ENCODE measurements at regions not wholly inside any gene's neighbourhood (a gene's known extent, or its start where the extent isn't known, plus 50 kb on each side); places are given as distances from the start of the nearest gene placed in this dataset.
"Not testable (repeated sequence)": the region's sequence is repeated elsewhere in the genome, so short reads cannot be mapped to it uniquely, and the experiment has no call there.

DNA sequence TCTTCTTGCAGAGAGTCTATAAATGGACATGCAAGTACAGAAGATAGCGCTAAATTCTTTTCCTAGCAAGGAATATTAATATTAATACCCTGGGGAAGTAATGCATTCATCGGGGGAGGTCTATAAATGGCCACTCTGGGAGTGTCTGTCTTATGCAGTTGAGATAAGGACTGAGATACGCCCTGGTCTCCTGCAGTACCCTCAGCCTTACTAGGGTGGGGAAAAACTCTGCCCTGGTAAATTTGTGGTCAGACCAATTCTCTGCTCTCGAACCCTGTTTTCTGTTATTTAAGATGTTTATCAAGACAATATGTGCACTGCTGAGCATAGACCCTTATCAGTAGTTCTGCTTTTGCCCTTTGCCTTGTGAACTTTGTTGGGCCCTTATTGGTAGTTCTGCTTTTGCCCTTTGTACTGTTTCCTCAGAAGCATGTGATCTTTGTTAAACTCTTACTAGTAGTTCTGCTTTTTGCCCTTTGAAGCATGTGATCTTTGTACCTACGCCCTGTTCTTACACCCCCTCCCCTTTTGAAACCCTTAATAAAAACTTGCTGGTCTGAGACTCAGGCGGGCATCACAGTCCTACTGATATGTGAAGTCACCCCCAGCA lies 1956.2 kb downstream of the PCDH9 start:
- FAIRE-seq, result not testable (repeated sequence)

DNA sequence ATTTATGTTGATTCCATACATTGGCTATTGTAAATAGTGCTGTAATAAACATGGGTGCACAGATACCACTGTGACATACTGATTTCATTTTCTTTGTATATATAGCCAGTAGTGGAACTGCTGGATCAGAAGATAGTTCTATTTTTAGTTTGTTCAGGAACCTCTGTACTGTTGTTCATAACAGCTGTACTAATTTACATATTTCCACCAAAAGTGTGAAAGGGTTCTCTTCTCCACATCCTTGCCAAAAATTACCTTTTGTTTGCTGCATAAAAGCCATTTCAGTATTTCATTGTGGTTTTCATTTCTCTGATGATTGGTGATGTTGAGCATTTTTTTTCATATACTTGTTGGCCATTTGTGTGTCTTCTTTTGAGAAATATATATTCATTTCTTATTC lies 1962.1 kb downstream of the PCDH9 start:
- FAIRE-seq, result peak; percentile 21

DNA sequence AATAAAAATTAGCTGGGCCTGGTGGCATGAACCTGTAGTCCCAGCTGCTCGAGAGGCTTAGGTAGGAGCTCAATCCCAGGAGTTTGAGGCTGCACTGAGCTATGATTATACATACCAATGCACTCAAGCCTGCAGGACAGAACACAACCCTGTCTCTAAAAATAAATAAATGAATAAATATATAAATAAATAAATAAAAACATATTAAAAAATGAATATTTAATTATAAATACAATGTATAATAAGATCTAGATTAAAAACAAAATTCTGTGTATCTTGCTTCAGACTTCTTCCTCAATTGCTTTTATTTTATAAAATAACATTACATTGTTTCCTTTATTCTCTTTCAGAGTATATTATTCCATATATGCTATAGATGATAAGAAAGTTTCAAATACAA lies 1964.1 kb downstream of the PCDH9 start:
- peak; percentile 58 for FAIRE-seq

DNA sequence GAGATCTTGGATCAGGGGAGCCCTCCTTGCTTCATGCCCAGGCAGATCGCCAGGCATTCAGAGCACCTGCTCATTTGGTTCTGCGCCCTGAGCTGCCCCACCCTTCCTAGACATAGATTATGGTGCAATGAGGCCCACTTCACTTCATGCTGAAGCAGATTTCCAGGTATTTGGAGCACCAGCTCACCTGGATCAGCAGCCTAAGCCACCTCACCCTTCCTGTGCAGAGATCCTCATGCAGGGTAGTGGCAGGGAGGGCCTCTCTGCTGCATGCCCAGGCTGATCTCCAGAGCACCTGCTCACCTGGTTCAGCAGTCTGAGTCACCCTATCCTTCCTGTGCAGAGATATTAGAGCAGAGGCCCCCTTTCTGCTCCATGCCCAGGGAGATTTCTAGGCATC lies 1966.1 kb downstream of the PCDH9 start:
- FAIRE-seq, result no peak

DNA sequence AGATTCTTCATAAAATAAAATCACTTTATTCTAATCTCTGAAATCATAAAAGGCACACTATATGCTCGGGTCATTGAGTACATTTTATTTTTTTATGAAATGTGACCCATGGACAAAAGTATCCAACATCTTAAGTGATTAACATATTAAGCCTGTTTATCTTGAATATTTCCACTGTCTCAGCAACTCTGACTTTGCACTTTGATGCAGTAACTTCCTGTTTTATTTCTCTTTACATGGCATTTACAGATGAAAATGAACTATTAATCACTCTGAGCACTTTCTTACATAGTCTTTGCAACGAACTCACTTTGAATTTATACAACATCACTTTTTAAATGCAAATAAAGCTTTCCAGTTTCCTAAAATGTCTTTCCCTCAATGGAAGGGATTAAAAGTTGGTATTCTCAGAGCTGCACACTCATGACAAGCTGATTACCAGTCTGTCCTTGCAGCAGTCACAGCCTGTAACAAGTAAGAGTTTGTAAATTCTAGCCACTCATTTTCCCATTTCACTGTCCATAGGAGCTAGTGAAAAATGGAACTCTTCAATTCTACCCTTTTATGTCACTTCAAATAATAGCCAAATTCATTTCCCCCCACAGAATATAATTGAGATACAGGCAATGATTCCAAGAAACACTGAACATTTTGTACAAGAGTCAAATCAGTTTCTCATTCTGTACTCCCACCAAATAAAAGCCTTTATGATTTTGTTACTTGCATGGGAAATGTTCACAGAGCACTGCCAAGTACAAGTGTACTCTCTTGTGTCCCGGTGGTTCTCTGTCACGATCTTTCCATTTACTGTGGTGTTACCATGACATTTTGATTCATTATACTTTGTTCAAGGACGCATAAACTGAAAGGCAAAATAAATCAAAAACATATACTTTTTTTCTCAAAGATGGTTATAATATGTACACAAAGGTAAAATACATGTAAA lies 1968.9 kb downstream of the PCDH9 start:
- FAIRE-seq, result no peak

DNA sequence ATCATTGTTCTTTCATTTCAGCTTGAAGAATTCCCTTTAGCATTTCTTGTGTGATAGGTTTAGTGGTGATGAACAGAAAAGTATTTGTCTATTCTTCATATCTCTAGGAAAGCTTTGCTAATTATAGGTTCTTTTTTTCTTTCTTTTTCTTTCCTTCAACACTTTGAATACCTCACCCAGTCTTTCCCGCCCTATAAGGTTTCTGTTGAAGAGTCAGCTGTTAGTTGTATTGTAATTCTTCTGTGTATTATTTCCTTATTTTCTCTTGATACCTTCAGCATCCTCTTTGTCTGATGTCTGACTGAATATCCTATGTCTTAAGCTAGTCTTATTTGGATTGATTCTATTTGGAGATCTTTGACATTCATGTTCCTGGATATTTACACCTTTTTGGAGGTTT lies 1989.4 kb downstream of the PCDH9 start:
- no peak for FAIRE-seq

DNA sequence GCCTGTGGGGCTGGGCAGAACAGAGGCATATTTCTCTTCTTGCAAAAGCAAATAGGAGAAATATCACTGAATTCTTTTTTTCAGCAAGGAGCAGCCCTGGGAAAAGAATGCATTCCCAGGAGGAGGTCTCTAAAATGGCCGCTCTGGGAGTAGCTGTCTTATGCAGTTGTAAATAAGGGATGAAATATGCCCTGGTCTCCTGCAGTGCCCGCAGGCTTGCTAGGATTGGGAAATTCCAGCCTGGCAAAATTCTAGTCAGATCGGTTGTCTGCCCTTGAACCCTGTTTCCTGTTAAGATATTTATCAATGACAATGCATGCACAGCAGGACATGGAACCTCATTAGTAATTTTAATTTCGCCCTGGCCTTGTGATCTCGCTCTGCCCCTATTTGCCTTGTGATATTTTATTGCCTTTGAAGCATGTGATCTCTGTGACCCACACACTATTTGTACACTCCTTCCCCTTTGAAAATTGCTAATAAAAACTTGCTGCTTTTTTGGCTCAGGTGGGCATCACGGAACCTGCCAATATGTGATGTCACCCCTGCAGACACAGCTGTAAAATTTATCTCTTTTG lies 1993.2 kb downstream of the PCDH9 start:
- no peak for FAIRE-seq

DNA sequence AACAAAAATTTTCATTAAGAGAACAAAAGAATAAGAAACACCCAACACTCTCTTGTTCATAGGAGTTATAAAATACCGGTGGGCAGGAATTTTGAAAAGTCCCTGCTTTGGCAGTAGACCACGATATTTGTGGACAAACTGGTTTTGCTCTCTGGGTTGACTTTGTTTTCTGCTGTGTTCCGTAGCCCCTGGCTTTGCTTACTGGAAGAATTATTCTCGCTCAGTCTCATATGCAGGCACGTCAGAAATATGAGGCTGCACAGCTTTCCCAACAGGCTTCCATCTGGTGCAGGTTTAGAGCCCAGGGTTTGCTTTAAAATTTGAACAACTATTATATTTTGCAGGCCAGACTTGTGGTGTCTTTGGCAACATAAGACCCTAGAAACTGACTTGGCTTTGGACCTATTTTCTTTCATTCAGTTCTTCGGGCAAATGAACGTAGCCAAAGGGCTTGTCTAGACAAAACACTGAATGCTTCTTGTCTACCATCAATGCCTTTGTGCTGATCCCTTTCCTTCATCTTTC lies 2012.6 kb downstream of the PCDH9 start:
- FAIRE-seq, result no peak

DNA sequence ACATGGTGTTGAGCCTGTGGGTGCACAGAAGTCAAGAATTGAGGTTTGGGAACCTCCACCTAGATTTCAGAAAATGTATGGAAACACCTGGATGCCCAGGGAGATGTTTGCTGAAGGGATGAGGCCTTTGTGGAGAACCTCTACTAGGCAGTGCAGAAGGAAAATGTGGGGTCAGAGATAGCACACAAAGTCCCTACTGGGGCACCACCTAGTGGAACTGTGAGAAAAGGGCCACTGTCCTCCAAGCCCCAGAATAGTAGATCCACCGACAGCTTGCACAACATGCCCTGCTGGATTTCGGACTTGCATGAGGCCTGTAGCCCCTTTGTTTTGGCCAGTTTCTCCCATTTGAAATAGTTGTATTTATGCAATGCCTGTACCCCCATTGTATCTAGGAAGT lies 2027.3 kb downstream of the PCDH9 start:
- not testable (repeated sequence) for FAIRE-seq

DNA sequence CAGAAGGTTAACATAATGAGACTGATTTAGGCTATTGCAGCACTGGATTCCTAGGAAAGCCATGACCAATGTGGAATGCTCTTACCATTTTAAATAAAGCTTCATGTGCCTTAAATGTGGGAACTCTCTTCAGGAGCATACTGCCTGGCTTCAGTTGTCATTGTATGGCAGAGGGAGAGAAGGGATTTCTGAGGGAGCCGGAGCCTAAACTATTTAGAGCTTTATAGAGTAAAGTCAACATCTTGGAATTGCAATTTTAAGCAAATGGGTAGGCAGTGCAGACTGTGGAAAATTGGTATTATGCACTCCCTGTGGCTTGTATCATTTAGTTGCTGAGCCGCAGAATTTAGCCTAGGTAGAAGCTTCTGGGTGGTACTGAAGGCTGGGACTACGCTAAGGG lies 2041.4 kb downstream of the PCDH9 start:
- FAIRE-seq, result no peak

DNA sequence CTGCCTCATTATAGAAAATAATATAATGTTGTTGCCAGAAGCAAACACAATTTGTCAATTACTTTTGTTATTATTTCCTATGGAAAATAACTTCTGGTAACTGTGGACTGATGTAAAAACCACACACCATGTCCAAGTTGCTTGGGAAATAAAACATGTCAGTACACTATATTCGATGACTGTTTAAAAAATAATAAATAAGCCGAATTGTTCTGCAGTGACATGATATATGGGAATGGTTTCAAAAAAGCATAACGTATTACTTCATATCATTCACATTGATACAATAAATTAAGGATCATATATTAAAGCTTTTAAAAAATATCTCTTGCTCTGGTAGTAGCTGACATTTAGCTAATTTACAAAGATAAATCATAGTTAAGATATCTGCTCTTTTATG lies 2062.1 kb downstream of the PCDH9 start:
- FAIRE-seq, result no peak

DNA sequence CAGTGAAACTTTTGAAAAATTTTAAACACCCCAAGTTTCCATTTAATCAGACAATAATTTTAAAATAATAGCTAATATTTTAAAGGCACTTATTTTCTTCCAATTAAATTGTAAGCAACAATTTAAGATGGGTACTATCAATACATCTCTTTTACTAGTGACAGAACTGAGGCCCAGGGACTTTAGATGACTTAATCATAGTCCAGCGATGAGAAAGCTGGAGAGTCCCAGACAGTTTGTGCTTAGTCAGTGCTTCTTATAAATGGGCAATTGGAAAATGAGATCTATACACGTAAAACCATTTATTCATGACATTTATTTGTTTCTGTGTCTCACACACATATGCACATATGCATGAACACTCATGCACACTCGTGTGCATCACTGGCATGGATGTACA lies 2063.5 kb downstream of the PCDH9 start:
- no peak for FAIRE-seq

DNA sequence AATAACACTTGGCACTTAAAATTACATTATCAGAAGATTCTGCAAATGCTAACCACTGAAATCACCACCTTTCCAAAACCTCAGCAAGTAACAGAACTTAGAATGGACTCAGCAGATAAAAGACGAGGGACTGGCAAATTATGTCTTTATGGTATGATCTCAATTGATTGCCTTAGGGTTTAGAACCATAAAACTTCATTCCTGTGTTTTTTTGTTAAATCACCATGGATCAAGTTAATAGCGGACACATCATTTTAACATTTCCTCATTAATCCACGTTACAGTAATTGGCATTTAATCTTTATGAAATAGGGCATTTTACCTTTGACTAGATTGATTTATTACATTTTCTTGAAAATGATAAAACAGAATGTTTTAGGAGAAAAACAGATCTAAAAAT lies 2070.3 kb downstream of the PCDH9 start:
- FAIRE-seq, result no peak

DNA sequence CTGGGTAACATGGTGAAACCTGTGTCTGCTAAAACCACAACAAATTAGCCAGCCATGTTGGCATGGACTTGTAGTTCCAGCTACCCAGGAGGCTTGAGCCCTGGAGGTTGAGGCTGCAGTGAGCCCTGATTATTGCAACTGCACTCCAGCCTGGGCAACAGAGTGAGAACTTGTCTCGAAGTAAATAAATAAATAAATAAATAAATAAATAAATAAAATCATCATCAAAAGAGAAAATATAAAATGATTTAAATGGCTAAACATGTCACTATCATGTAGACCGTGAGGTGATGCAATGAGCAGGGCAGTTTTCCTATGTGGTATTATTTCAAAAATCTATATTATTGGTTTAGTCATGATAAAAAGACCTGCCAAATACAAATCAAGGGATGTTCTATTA lies 2074.3 kb downstream of the PCDH9 start:
- FAIRE-seq, result no peak

DNA sequence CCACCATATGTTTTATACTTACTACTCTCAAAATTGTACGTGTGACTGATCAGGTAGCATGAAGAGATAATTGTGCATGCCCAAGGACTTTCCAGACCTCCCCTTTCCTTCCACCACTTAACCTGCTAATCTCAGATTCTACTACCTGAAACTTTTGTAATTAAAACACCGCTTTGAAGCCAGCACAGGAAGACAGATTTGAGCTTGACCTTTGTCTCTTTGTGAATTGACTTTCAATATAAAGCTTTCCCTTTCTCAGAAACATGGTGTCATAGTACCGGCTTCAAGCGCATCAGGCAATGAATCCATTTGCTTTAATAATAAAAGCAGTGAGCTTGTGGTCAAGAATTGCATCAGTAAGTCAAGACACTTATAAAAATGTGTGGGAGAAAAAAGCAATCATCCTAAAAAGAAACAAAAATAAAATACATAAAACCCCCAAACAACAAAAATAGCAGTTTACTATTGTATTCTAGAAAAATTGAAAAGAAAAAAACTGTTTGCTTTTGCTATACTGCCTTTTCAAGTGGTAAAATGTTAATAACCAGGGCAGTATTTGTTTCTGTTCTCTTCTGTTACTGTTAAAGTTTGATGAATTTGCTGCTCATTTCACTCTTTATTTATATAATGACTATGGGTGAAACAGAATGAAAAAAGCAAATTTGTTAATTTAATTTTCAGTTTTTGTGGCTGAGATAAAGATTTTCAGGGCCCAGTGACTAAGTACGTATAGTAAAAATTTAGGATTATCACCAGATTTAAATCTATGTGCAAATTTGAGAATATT lies 2075.3 kb downstream of the PCDH9 start:
- no peak for FAIRE-seq

DNA sequence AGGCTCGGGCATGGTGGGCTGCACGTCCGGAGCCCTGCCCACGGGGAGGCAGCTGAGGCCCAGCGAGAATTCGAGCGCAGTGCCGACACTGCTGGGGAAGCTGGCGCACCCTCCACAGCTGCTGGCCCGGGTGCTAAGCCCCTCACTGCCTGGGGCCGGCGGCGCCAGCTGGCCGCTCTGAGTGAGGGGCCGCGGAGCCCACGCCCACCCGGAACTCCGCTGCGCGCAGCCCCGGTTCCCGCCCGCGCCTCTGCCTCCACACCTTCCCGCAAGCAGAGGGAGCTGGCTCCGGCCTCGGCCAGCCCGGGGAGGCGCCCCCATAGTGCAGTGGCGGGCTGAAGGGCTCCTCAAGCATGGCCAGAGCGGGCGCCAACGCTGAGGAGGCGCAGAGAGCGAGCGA lies 2080.4 kb downstream of the PCDH9 start:
- no peak for FAIRE-seq

DNA sequence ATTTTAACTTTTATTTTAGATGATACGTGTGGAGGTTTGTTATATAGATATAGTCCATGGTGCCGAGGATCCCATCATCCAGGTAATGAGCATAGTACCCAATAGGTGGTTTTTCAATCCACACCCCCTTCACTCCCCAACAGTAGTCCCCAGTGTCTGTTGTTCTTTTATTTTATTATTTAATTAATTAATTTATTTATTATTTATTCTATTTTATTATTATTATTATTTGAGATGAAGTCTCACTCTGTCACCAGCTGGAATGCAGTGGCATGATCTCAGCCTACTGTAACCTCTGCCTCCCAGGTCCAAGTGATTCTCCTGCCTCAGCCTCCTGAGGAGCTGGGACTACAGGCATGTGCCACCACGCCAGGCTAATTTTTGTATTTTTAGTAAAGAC lies 2086.2 kb downstream of the PCDH9 start:
- no peak for FAIRE-seq

DNA sequence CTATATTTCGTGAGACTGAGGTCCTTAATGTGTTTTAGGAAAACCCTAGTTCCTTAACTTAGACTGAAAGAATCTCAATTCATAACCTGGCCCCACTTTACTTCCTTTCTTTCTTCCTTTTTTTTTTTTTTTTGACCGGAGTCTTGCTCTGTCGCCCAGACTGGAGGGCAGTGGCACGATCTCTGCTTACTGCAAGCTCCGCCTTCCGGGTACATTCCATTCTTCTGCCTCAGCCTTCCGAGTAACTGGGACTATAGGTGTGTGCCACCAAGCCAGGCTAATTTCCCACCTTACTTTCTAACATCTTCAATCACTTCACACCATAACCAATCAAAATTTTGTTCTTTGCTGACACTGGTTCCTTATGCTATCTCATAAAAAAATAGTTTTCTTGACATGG lies 2097.0 kb downstream of the PCDH9 start:
- FAIRE-seq, result no peak

DNA sequence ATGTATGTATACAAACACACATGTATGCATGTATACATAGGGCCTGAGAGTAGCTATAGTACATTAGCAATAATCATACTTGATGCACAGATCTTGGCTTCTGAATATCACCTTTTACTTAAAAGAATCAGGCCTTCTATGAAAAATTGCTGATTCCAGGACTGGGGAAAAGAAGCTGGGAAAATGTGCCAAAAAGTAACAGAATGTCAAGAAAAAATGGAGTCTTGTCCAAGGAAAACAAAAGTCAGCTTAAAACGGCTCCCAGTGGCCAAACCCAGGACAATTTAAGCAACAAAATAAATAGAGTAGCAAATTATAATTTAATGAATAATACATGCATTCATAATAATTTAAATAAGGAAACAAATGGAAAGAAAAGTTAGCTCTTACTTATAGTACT lies 2104.9 kb downstream of the PCDH9 start:
- no peak for FAIRE-seq

DNA sequence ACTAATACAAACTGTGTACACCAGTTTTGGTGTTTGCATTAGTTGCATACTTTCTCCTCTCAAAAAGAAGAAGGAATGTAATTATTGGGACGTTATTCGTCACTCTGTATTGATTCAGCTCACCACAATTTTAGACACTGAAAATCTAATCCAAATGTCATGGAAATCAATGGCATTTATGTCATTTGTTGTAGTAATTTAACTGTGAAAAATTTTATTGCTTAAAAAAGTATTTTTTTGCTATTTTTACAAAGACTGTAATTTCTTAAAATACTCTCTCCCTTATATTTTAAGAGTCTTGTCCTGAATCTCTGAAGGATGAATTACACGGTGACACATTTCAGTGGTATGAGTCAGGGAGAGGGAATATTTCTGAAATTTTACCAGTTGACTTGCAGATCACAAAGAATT lies 2117.6 kb downstream of the PCDH9 start:
- FAIRE-seq, result no peak

DNA sequence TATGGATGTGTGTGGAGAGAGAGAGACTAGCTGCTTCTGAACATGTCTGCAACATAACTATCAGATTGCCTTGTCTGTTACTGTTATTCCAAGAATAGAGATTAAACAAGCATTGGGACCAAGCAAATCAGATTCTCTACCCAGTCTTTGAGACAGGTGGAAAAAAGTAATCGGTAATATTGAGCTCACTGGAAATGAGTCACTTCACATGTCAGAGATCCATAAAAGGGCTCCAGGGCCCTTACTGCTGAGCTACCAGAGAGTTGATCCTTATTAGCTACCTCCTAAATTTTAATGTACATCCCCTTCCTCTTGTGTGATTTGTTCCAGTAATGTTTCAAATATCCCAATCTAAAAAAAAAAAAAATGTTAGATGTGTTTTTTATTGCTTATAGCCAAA lies 2118.0 kb downstream of the PCDH9 start:
- FAIRE-seq, result no peak

DNA sequence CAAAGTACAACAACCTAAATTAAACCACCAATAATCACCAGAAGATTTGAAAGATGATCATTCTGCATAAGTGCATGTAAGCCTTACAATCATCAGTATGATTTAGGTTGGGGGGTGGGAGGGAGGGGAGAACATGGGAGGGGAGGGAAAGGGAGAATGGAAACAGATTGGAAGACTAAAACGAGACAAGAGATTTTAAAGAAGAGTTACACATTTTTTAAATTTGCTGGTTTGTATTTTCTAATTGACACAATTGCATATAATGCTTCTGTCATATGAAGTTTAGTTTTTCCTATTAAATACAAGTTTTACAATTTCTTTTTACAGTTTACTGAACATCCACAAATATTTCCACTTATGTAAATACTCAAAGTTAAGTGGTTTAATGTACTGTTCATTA lies 2118.9 kb downstream of the PCDH9 start:
- no peak for FAIRE-seq

DNA sequence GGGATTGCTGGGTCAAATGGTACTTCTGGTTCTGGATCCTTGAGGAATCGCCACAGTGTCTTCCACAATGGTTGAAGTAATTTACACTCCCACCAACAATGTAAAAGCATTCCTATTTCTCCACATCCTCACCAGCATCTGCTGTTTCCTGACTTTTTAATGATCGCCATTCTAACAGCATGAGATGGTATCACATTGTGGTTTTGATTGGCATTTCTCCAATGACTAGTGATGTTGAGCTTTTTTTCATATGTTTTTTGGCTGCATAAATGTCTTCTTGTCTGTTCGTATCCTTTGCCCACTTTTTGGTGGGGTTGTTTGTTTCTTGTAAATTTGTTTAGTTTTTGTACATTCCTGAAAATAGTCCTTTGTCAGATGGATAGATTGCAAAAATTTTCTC lies 2125.7 kb downstream of the PCDH9 start:
- not testable (repeated sequence) for FAIRE-seq

Measured in colon (tissue), 2 donors.